SH-SY5Y (cell line): ENCODE measurements at regions not wholly inside any gene's neighbourhood (a gene's known extent, or its start where the extent isn't known, plus 50 kb on each side); places are given as distances from the start of the nearest gene placed in this dataset.

ENCODE experiments used
- GATA2 ChIP-seq: IDR thresholded peaks from 2 replicates; pipeline ENCODE4 v1.6.1; 2011; ENCODE audit warnings: mild to moderate bottlenecking, low read depth, low read length
- GATA3 ChIP-seq: IDR thresholded peaks from 2 replicates; pipeline ENCODE4 v1.6.1; 2011; ENCODE audit warnings: low read depth, mild to moderate bottlenecking, low read length, moderate library complexity

DNA sequence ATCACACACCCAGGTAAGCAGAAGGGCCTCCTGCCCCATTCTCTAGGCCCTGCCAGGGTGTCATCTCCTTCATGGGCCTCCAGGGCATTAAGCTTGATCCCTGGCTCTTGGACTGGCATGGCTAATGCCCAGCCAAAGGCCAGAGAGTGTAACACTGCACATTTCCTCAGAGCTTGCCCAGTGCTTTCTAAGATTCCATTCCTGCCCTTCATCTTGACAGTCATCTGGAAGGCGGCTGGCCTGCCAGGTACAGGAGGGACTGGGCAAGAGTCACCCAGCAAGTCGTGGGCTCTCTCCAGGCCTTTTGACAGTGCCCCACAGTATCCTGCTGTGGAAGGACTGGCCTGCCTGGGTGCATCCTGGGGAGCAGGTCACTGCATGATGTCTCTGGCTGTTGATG is 268.9 kb downstream of the HAUS1 start:
- TF ChIP-seq GATA3: no peak
- no peak for TF ChIP-seq GATA2

DNA sequence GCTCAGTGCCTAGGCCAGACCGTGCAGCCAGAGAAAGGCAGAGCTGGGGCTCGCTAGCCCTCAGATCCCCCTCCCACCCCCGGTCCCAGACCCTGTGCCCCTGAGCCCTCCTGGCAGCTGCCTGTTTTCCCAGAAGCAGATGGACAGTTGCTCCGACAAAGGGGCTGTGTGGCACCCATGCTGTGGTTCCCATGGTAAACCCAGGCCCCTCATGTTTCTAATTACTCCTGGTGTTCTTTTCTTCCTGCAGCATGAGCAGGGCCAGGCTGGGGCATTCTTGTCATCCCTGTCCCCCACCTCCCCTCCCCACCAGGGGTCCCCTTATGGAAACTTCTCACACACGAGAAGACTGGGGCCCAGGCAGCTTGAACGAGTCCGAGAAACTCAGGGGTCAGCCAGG is 269.6 kb downstream of the HAUS1 start:
- TF ChIP-seq GATA2 (no peak), GATA3 (no peak)

DNA sequence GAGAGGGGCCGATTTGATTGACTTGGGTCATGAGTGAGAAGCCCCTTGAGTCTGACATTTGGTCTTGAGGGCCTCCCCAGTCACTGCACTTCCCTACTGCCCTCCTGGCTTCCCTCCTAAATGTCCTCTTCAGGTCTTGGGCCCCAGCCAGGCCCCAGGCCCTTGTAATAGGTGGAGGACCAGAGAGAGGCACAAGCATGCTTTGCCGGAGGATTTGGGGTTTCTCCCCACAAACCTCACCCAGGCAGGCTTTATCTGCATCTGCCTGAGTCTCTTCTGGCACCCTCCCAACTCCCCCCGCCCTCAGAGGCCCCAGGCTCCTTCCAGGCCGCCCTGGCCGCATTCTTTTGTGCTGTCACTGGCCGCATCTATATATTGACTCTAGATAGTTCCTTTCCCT is 270.7 kb downstream of the HAUS1 start:
- peak; percentile 31; the same call in 1 of the 2 replicates for TF ChIP-seq GATA2
- no peak for TF ChIP-seq GATA3

DNA sequence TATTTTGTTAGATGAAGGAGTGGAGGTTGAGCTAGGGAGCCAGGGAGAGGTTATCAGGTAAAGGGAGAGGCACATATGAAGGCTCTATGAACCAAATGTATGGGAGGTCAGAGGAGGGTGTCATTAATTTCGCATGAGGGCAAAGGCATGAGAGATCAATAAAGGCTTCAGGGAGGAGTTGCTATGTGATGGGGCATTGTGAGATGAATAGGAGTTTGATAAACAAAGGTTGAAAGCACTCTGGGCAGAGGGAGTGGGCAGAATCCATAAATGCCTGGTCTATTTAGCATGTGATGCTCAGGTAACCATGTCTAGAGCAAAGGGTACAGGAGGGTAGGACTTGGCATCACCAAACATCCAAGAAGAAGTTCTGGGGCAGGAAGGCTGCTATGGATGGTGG is 273.4 kb downstream of the HAUS1 start:
- no peak for TF ChIP-seq GATA3
- no peak for TF ChIP-seq GATA2

DNA sequence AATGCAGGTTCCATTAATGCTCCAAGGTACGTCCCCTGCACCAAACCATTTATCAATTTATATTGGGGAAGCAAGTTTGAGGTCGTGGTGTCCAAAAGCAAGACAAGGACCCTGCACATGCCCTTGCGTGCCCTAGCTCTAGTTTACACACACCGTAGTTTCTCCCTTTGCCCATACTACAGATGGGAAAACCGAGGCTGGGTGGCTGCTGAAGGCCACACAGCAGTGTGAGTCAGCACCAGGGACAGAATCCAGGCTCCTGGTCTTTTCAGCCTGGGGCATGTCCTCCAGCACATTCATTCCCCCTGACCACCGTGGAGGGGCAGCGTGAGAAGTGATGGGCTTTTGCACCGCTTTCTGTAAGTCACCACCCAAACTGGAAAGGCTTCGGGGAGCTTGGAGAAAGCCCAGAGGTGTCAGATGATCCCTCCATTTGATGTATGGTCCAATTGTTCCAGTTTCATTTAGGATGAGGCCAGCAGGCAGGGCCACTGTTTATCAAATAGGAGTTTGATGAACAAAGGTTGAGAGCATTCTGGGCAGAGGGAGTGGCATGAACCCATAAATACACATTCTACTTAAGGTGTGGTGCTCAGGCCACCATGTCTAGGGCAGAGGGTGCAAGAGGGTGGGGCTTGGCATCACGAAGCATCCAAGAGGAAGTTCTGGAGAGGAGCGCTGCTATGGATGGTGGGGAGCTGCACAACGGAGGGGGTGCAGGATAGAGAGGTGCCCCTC is 274.1 kb downstream of the HAUS1 start:
- no peak for TF ChIP-seq GATA3
- TF ChIP-seq GATA2: no peak

DNA sequence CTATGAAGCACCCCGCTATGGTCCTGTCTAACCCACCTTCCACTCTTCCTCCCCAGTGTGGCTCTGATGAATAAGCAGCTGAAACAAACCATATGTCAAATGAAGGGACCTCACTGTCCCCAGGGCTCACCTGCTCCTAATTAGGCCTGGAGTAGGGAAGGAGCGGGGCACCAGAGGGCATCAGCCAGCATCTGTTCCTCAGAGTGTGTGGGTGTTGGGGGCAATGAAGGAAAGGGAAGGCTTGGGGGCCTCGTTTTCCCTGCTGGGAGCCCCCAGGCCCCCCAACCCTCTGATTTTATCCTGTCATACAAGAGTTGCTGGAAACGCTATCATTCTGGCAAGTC is 274.7 kb downstream of the HAUS1 start:
- TF ChIP-seq GATA2: peak; percentile 76
- TF ChIP-seq GATA3: no peak

DNA sequence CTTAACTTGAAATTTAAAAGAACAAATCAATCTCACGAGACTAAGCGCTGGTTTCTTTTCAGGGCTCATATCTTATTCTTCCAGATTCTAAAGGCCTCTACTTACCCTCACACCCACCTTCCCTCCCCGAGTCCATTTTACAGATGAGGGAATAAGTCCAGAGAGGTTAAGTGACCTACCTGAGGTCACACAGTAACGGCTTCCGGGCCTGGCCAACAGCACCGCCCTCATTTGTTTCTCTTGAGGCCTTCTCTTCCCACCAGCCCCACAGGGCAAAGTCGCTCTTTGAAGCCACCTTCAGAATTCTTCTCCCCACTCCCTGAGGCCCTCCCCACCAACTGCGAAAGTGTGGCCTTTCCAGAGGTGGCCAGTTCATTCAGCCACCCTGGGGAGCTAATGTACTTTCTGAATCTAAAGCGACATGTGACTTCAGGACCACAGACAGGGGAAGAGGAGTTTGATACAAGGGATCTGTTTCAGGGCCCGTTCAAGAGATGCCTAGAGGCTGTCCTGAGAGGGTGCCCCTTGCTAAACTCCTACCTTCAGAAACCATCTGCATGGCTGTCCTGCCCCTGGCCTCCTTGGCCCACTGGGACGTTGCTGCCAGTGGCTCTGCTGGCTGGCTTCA is 275.3 kb downstream of the HAUS1 start:
- TF ChIP-seq GATA3 (no peak), GATA2 (no peak)

DNA sequence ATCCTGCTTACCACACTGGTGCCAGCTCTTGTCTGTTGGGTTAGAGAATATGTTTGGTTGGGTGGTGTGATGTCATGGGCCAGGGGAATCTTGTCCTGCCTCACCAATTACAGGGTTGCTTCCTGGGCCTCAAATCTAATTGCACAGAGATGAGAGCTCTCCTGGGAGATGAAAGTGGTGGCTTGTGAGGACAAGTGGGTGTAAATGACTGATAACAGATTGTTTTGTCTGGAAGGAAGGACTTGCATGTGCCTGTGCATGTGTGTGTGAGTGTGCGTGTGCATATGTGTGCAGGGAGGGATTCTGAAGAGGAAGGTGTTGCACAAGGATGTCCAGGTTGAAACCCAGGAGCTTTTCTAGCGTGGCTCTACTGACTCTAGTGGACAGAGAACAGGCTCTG is 271.9 kb downstream of the LOXHD1 start:
- TF ChIP-seq GATA3: no peak
- TF ChIP-seq GATA2: no peak

DNA sequence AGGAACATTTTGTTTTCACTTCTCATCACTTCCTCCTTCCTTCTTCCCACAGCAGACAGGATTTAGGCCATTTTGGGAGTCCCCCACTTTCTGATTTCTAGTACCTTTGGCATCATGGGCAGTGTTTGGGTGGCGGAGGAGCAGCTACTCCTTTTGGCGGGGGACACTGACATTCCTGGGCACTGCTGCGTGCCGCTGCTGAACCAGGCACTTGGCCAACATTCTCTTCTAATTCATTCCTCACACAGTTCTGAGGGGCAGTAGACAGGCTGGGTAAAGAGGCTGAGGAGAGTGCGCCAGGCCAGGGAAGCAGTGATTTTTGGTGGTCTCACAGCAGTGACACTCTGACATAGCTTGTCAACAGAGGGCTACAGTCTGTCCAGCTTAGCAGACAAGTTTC is 270.2 kb downstream of the LOXHD1 start:
- TF ChIP-seq GATA2 (no peak), GATA3 (no peak)

DNA sequence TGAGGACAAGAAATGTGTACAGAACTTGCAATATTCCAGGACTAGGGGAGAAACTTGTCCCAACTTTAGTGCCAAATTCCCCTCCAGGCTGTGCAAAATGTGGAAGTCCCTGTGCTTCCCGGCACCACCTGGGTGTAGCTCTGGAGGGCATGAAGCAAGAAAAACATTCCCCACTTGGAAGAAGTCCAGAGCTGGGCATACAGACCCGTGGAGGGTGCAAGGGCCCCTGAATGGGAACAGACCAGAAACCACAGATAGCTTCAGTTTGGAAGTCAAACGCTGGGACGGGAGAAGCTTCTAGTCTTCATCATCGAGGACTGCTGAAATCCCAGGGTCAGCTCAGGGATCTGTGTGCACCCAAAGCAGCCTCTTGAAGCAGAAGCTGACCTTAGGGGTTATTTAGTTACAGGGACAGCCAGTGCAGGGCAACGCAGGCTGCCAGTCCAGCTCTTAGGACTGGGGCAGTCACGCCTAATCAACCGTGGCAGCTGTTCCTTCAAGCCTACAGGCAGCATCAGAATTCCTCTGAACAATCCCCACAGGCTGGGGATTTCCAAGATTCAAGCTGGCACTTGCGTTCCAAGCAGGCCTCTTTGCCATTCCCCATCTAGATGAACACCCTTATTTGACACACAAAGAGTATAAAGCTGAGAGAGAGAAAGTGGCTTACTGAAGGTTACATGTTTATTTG is 269.4 kb downstream of the LOXHD1 start:
- TF ChIP-seq GATA2: no peak
- TF ChIP-seq GATA3: no peak

DNA sequence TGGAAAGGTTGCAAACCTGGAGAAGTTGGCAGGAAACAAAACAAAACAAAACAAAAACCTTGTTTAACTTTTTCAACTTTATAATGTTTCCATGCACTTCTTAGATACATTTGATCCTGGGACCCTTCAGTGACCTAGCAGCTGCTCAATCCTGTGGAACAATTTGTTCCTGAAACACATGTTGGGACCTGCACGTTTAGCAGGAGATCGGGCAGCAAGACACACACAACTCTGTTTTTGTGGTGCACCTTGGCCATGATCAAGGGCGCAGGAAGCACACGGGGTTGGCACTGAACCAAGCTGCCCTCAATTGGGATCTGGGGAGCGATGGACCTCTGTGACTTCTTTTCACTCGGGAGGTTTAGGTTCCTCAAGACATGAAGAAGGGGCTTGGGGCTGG is 268.7 kb downstream of the LOXHD1 start:
- TF ChIP-seq GATA3 (no peak), GATA2 (no peak)

DNA sequence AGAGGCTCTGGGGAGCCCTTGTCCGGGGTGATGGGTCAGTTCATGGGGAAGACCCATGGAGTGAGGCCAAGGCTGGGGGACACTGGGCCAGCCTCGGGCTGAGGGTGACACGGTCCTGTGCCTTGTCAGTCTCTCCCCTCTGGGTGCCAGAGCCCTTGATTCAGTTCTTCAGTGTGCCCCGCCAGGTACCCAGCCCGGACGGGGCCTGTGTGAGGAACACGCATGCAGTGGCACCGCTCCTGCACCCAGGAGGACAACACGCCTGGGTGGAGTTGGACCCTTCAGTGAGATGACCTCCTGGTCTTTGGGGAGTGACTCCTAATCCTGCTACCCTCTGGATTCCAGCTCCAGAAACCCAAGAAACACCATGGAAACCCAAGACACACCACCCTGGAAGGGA is 264.4 kb downstream of the LOXHD1 start:
- no peak for TF ChIP-seq GATA3
- no peak for TF ChIP-seq GATA2

DNA sequence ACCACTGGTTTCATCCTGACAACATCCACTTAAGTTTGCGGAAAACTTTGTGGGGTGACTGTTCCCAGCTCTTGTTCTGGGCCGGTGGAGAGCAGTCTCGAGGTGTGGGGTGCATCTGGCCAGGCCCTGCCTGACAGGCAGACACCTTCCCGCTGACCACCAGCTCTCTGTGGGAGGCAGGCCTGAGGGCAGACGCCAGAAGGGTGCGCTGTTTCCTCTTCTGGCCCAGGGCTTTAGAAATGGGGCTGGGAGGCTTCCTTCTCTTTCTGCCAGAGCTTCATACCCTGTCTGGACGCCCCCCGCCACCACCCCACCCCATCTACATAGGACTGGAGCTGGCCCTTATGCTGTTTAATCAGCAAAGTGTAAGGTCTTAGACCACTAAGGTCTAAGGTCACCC is 263.8 kb downstream of the LOXHD1 start:
- TF ChIP-seq GATA3: no peak
- TF ChIP-seq GATA2: no peak

DNA sequence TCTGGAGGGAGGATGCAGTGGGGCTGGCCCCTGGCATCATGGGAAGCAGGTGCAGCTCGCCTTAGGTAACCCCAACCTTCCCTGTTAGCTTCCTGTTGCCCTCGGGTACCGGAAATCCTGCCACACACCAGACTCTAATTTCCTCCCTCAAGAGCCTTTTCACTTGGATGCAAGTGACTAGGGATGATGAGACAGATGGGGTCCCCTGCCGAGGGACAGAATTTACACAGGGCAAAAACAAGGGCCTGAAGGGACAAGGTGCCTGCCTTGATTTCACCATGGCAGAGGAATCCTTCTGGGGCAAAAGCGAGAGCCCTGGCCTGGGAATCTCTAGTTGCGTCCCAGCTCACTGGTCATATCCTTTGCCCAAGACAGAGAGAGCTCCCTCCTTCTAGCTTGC is 263.1 kb downstream of the LOXHD1 start:
- TF ChIP-seq GATA2 (no peak), GATA3 (no peak)

DNA sequence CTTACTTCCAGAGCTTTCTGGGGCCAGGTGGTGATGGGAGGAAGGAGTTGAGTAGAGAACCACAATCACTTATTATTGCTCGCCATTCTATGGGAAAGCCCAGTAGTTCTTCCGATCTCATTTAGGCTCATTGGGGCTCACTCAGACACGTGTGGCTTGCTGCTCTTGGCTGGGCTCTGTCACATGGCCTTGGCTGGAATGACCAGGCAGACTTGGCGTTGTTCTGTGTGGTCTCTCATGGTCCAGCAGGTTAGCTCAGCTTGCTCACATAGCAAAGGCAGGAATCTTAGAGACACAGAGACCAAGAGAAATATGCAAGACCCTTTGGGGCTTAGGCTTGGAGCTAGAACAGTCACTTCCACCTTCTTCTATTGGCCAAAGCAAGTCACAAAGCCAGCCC is 261.2 kb downstream of the LOXHD1 start:
- TF ChIP-seq GATA2: no peak
- no peak for TF ChIP-seq GATA3

DNA sequence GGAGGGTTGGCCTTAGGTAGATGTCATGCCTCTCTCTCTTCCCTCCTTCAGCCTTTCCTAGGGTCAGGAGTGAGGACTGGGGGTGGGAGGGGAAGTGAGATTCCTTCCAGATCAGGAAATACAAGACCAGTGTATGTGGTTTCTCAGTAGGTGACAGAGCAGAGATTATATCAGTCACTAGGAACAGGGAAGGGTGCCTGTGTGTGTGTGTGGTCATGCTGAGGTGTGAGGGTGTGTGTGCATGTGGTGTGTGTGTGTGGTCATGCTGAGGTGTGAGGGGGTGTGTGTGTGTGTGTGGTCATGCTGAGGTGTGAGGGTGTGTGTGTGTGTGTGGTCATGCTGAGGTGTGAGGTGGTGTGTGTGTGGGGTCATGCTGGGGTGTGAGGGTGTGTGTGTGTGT is 259.8 kb downstream of the LOXHD1 start:
- TF ChIP-seq GATA2 (no peak), GATA3 (no peak)
